ENCODE measurements at regions not wholly inside any gene's neighbourhood (a gene's known extent, or its start where the extent isn't known, plus 50 kb on each side); places are given as distances from the start of the nearest gene placed in this dataset.

DNA sequence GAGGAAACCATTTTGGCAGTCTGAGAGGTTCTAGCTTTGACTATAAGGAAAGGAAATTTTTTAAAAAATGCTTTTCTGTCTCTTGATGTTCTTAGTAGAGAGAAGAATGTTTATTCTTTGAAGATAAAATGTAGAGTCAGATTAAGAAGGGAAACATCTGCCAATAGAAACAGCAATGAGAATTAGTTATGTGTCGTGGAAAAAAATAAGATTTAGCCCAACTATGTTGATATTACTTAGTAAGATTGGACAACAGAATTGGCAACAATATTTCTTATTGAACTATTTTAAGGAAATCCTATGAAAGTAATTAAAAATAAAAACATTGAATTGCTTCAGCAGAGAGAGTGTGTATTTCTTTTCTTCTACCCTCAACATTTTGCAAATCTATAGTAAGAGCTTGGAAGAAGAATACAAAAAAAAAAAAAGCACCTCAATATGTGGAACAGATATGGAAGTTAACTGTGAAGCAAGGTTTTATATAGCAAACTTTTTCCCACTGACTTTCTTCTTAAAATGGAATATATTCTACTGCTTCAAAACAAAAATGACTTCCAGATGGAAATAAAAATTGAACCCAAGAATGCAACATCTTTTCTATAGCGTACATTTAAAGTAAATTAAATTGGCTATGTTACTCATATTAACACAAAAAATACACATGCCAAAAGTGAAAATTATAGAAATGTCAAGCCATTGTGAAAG lies 177.9 kb downstream of the FAM124B start:
- Histone ChIP-seq H3K27me3 (replicated peaks in 1 of 2; ENCODE audit: control insufficient read depth in 2 of 2, insufficient read depth in 2 of 2, low read length in 1 of 2) (no peaks in the 10 kb centered on the region), H3K4me1 (ENCODE audit: control insufficient read depth, insufficient read depth, low read length) (no peaks in the 10 kb centered on the region), H3K79me2 (ENCODE audit: control insufficient read depth, insufficient read depth, low read length) (no peaks in the 10 kb centered on the region), H3K4me2 (ENCODE audit: control insufficient read depth, insufficient read depth) (no peak overlapping the region), H3K9me3 (replicated peaks; ENCODE audit: control insufficient read depth, insufficient read depth, low read length) (no peaks in the 10 kb centered on the region), H3K9ac (ENCODE audit: control insufficient read depth, insufficient read depth, low read length) (no peak overlapping the region), H3K4me3 (no peak overlapping the region), H4K20me1 (ENCODE audit: control insufficient read depth, insufficient read depth) (no peaks in the 10 kb centered on the region), H3K27ac (ENCODE audit: control insufficient read depth, insufficient read depth) (no peak overlapping the region), H2AFZ (ENCODE audit: control insufficient read depth, low read depth, low read length) (no peak overlapping the region), H3K36me3 (ENCODE audit: control insufficient read depth in 2 of 2, insufficient read depth in 2 of 2, low read length in 1 of 2) (no peaks in the 10 kb centered on the region)
- CTCF ChIA-PET, result no interaction called here
- in situ Hi-C loops (cut with MboI) (no loop called here), intact Hi-C loops (cut with micrococcal nuclease; ENCODE audit: unreplicated experiment) (no loop called here)
- ATAC-seq (no peak), FAIRE-seq (no peak), DNase-seq (ENCODE audit: low read depth, low spot score) (no peak)
- BruUV-seq (replicated peaks), result no TSS peak
- POLR2A ChIA-PET, result no interaction called here
- RAD21 ChIA-PET (ENCODE audit: unreplicated experiment), result no interaction called here
- TF ChIP-seq MYC (IDR thresholded peaks at IDR 0.05; ENCODE audit: insufficient read depth, insufficient read length, insufficient replicate concordance, low read length, severe bottlenecking) (no peak), RAD21 (IDR thresholded peaks at IDR 0.05; ENCODE audit: insufficient read depth, low read depth, low read length) (no peak), IKZF2 (IDR thresholded peaks at IDR 0.05) (no peak), ZNF217 (IDR thresholded peaks at IDR 0.05) (no peak), EGR1 (IDR thresholded peaks at IDR 0.05; ENCODE audit: borderline replicate concordance in 1 of 2, low read depth in 2 of 2, low read length in 2 of 2) (no peak), RAD51 (IDR thresholded peaks at IDR 0.05) (no peak)
- TF ChIP-seq, protein P1, sequence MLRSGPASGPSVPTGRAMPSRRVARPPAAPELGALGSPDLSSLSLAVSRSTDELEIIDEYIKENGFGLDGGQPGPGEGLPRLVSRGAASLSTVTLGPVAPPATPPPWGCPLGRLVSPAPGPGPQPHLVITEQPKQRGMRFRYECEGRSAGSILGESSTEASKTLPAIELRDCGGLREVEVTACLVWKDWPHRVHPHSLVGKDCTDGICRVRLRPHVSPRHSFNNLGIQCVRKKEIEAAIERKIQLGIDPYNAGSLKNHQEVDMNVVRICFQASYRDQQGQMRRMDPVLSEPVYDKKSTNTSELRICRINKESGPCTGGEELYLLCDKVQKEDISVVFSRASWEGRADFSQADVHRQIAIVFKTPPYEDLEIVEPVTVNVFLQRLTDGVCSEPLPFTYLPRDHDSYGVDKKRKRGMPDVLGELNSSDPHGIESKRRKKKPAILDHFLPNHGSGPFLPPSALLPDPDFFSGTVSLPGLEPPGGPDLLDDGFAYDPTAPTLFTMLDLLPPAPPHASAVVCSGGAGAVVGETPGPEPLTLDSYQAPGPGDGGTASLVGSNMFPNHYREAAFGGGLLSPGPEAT (IDR thresholded peaks at IDR 0.05; ENCODE audit: low read depth), result no peak
- TF ChIP-seq, protein P2, sequence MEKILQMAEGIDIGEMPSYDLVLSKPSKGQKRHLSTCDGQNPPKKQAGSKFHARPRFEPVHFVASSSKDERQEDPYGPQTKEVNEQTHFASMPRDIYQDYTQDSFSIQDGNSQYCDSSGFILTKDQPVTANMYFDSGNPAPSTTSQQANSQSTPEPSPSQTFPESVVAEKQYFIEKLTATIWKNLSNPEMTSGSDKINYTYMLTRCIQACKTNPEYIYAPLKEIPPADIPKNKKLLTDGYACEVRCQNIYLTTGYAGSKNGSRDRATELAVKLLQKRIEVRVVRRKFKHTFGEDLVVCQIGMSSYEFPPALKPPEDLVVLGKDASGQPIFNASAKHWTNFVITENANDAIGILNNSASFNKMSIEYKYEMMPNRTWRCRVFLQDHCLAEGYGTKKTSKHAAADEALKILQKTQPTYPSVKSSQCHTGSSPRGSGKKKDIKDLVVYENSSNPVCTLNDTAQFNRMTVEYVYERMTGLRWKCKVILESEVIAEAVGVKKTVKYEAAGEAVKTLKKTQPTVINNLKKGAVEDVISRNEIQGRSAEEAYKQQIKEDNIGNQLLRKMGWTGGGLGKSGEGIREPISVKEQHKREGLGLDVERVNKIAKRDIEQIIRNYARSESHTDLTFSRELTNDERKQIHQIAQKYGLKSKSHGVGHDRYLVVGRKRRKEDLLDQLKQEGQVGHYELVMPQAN (conservative IDR thresholded peaks at IDR 0.05), result no peak
- TF ChIP-seq, protein P3, sequence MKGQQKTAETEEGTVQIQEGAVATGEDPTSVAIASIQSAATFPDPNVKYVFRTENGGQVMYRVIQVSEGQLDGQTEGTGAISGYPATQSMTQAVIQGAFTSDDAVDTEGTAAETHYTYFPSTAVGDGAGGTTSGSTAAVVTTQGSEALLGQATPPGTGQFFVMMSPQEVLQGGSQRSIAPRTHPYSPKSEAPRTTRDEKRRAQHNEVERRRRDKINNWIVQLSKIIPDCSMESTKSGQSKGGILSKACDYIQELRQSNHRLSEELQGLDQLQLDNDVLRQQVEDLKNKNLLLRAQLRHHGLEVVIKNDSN (IDR thresholded peaks at IDR 0.05; ENCODE audit: borderline replicate concordance, extremely low read length, insufficient read depth, low read depth, low read length), result no peak
- TF ChIP-seq, protein P4, sequence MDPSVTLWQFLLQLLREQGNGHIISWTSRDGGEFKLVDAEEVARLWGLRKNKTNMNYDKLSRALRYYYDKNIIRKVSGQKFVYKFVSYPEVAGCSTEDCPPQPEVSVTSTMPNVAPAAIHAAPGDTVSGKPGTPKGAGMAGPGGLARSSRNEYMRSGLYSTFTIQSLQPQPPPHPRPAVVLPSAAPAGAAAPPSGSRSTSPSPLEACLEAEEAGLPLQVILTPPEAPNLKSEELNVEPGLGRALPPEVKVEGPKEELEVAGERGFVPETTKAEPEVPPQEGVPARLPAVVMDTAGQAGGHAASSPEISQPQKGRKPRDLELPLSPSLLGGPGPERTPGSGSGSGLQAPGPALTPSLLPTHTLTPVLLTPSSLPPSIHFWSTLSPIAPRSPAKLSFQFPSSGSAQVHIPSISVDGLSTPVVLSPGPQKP (IDR thresholded peaks at IDR 0.05; ENCODE audit: low read depth, low read length), result no peak
- 2% methylated on average over 2 of the region's 2 CpGs for WGBS (ENCODE audit: insufficient coverage, insufficient replicate concordance, low lambda C conversion rate, missing lambda C conversion rate)
- SMC1A ChIA-PET (ENCODE audit: uncharacterized antibody, unreplicated experiment), result interaction anchor here (0.9 kb wide), 1 partner anchor 220 kb away, joined by 3 read pairs; no protein-coding TSS in a partner anchor

Data from GM12878 (cell line).